ENCODE measurements at regions not wholly inside any gene's neighbourhood (a gene's known extent, or its start where the extent isn't known, plus 50 kb on each side); places are given as distances from the start of the nearest gene placed in this dataset.

GRCh38 chr2:175579646-175580045 lies 398.1 kb upstream of the ATP5MC3 start:
- no peaks in the 10 kb centered on the region for H4K20me1 ChIP-seq (replicated peaks in 1 of 2; ENCODE audit: control insufficient read depth in 1 of 2, insufficient read depth in 2 of 2, low read length in 2 of 2)
- no peaks in the 10 kb centered on the region for H3K79me2 ChIP-seq (ENCODE audit: control insufficient read depth in 1 of 2, insufficient read depth in 2 of 2, low read length in 2 of 2)
- H3K4me3 ChIP-seq (ENCODE audit: extremely low read depth in 1 of 4, insufficient read depth in 2 of 4, low read depth in 3 of 4, low read length in 4 of 4) = no peak overlapping the region
- no peaks in the 10 kb centered on the region for H3K79me1 ChIP-seq (ENCODE audit: low read depth, low read length)
- no peak overlapping the region for H2BK20ac ChIP-seq (ENCODE audit: low read length)
- H3K56ac ChIP-seq (replicated peaks; ENCODE audit: insufficient read length, low read depth, low read length) = no peak overlapping the region
- H3K4me1 ChIP-seq (replicated peaks in 1 of 4; ENCODE audit: control insufficient read depth in 3 of 4, insufficient read depth in 4 of 4, low read length in 3 of 4) = no peaks in the 10 kb centered on the region
- H3K9ac ChIP-seq (replicated peaks in 1 of 4; ENCODE audit: extremely low read depth in 1 of 4, low read depth in 3 of 4, low read length in 3 of 4) = no peak overlapping the region
- no peaks in the 10 kb centered on the region for H3K9me3 ChIP-seq (ENCODE audit: insufficient read depth in 2 of 2, low read depth in 1 of 2, low read length in 1 of 2)
- POLR2A ChIA-PET (ENCODE audit: partially characterized antibody) = no interaction called here
- CTCF ChIA-PET (ENCODE audit: partially characterized antibody) = interaction anchor here (0.8 kb wide), 1 partner anchor 59 kb away, joined by 3 read pairs; no protein-coding TSS in a partner anchor
- H2BK5ac ChIP-seq (ENCODE audit: low read depth, low read length) = no peak overlapping the region
- H3K27me3 ChIP-seq (replicated peaks in 1 of 4; ENCODE audit: control insufficient read depth in 3 of 4, extremely low read depth in 1 of 4, insufficient read depth in 3 of 4, low read length in 3 of 4) = no peaks in the 10 kb centered on the region
- H3K27ac ChIP-seq (ENCODE audit: low read depth, low read length) = no peak overlapping the region
- H4K5ac ChIP-seq (ENCODE audit: insufficient read length, low read depth, low read length) = no peak overlapping the region
- H4K8ac ChIP-seq (ENCODE audit: extremely low read depth, insufficient read depth, low read length) = no peak overlapping the region
- H2BK12ac ChIP-seq (ENCODE audit: low read depth, low read length) = no peak overlapping the region
- H4K91ac ChIP-seq (replicated peaks; ENCODE audit: insufficient read length, low read length) = no peak overlapping the region
- H3K4ac ChIP-seq (replicated peaks; ENCODE audit: insufficient read length, low read depth, low read length) = no peak overlapping the region
- no peak overlapping the region for H3K23ac ChIP-seq (ENCODE audit: insufficient read length)
- no peak overlapping the region for H2AK5ac ChIP-seq (ENCODE audit: low read depth, low read length)
- no peak overlapping the region for H3K4me2 ChIP-seq (ENCODE audit: insufficient read depth in 1 of 2, low read depth in 2 of 2, low read length in 2 of 2)
- no peak overlapping the region for H2BK120ac ChIP-seq (replicated peaks; ENCODE audit: low read depth, low read length)
- no peak overlapping the region for H2AFZ ChIP-seq (ENCODE audit: low read length)
- 85% methylated on average over 1 of the region's 1 CpG; no CpG with 5 or more reads in 1 of the 2 experiments for WGBS, 2 experiments (ENCODE audit: extremely low coverage in 1 of 2, insufficient coverage in 1 of 2, insufficient read length in 1 of 2, insufficient replicate concordance in 2 of 2, low coverage in 1 of 2, low lambda C conversion rate in 2 of 2, missing lambda C conversion rate in 1 of 2)
- DNase-seq (ENCODE audit: low read depth in 1 of 2, low spot score in 2 of 2) (no peak), FAIRE-seq (no peak)
- H3K18ac ChIP-seq (ENCODE audit: extremely low read depth, low read length) = no peak overlapping the region
- H2BK15ac ChIP-seq (ENCODE audit: low read length) = no peak overlapping the region
- H3K14ac ChIP-seq (ENCODE audit: insufficient read length) = no peak overlapping the region
- H3K36me3 ChIP-seq (ENCODE audit: control insufficient read depth in 2 of 4, insufficient read depth in 4 of 4, low read length in 3 of 4) = no peaks in the 10 kb centered on the region
- TF ChIP-seq SIRT6 (IDR thresholded peaks at IDR 0.05; ENCODE audit: low read length) = no peak
- no peak for TF ChIP-seq SAP30 (IDR thresholded peaks at IDR 0.05; ENCODE audit: insufficient read depth, insufficient replicate concordance, low read length)
- no peak for TF ChIP-seq CEBPB (IDR thresholded peaks at IDR 0.05; ENCODE audit: low read depth, low read length)
- no peak for TF ChIP-seq CREB1 (IDR thresholded peaks at IDR 0.05)
- no peak for TF ChIP-seq BRCA1 (IDR thresholded peaks at IDR 0.05; ENCODE audit: low read depth, low read length)
- no peak for TF ChIP-seq CTCF (IDR thresholded peaks at IDR 0.05; ENCODE audit: control extremely low read depth in 1 of 3, insufficient read depth in 1 of 3, low read depth in 1 of 3, low read length in 3 of 3)
- no peaks in the 10 kb centered on the region for H3K23me2 ChIP-seq (ENCODE audit: low read depth, low read length)

All from H1 (cell line).